HCT116 (cell line): ENCODE measurements at regions not wholly inside any gene's neighbourhood (a gene's known extent, or its start where the extent isn't known, plus 50 kb on each side); places are given as distances from the start of the nearest gene placed in this dataset.

ENCODE experiments used
- ATAC-seq: fragments of 200-7000 bp; cut with Tn5 transposase; 2 replicates; pipeline ENCODE4 v1.9.1; 2020; ENCODE audit warnings: mild to moderate bottlenecking, moderate library complexity
- BruUV-seq: library from RNA; stranded (reverse); fragments of 400-500 nt; replicated peaks from 2 replicates; lab custom pipeline; 2021; lab: Mats Ljungman, UMichigan
- CTCF ChIA-PET: fragments of 300-600 bp; sonication (Branson Sonifier 250); formaldehyde crosslinking; loops from one replicate; lab custom pipeline; 2021; ENCODE audit warnings: antibody characterized with exemption; lab: Charles Lee
- POLR2A ChIA-PET: fragments of 300-600, 350-600 bp; sonication (Branson Sonifier 250); formaldehyde crosslinking; loops from one replicate; lab custom pipeline; 2021; ENCODE audit warnings: antibody characterized with exemption; lab: Charles Lee
- RAD21 ChIA-PET, 2 experiments: fragments of 300-600 bp; sonication (Branson Sonifier 250); formaldehyde crosslinking; loops; one replicate each; lab custom pipeline; 2023; ENCODE audit warnings: low total read pairs in 2 of 2; ENCODE audit not compliant: uncharacterized antibody in 2 of 2, unreplicated experiment in 2 of 2, low non-redundant PET in 1 of 2; lab: Charles Lee
- DNase-seq: peaks from one replicate; pipeline ENCODE4 v3.0.0-alpha.2; 2010; ENCODE audit warnings: low read depth, low spot score
- H2AFZ ChIP-seq: fragments of 200-600 bp; shearing (Covaris generic), sonication (generic); 2 replicates; pipeline ENCODE4 v1.6.1; 2017; ENCODE audit warnings: low read depth, mixed run types, mixed read lengths, antibody characterized with exemption, low read length; ENCODE audit not compliant: poor library complexity, severe bottlenecking
- H3K27ac ChIP-seq: 2 replicates; pipeline ENCODE4 v1.5.1; 2012; ENCODE audit warnings: low read depth, low read length
- H3K27me3 ChIP-seq: fragments of 200-600 bp; sonication (generic); 2 replicates; pipeline ENCODE4 v1.6.1; 2016; ENCODE audit warnings: mixed run types, low read length, mixed read lengths; ENCODE audit not compliant: insufficient read depth
- H3K36me3 ChIP-seq, 2 experiments: fragments of 200-500 bp in 1 of 2; fragments of 200-600 bp in 1 of 2; sonication (Bioruptor generic) in 1 of 2; sonication (generic) in 1 of 2; 2 replicates each; pipeline versions ENCODE4 v1.5.1 to v1.6.1; 2014 to 2016; ENCODE audit warnings: low read length in 2 of 2, inconsistent platforms in 1 of 2, mixed read lengths in 1 of 2, mixed run types in 1 of 2; ENCODE audit not compliant: insufficient read depth in 2 of 2, control insufficient read depth in 1 of 2
- H3K4me1 ChIP-seq, 2 experiments: fragments of 200-600 bp in 1 of 2; sonication (generic) in 1 of 2; 2 replicates each; pipeline versions ENCODE4 v1.5.1 to v1.6.1; 2012 to 2017; ENCODE audit warnings: low read length in 2 of 2, inconsistent platforms in 1 of 2, mild to moderate bottlenecking in 1 of 2, mixed read lengths in 1 of 2, mixed run types in 1 of 2, moderate library complexity in 1 of 2; ENCODE audit not compliant: insufficient read depth in 2 of 2, control insufficient read depth in 1 of 2
- H3K4me2 ChIP-seq: fragments of 200-600 bp; sonication (generic); 2 replicates; pipeline ENCODE4 v1.6.1; 2017; ENCODE audit warnings: mixed run types, low read length, mixed read lengths
- H3K4me3 ChIP-seq, 2 experiments: fragments of 200-600 bp in 1 of 2; sonication (generic) in 1 of 2; replicated peaks in 1 of 2; 2 replicates each; pipeline ENCODE4 v1.5.1; 2011 to 2016; ENCODE audit warnings: low read length in 2 of 2, control low read depth in 1 of 2, low read depth in 1 of 2, mild to moderate bottlenecking in 1 of 2, mixed read lengths in 1 of 2, mixed run types in 1 of 2
- H3K79me2 ChIP-seq: fragments of 200-600 bp; sonication (generic); 2 replicates; pipeline ENCODE4 v1.6.1; 2017; ENCODE audit warnings: mild to moderate bottlenecking, mixed run types, low read length, moderate library complexity, mixed read lengths; ENCODE audit not compliant: insufficient read depth
- H3K9ac ChIP-seq: fragments of 200-600 bp; sonication (generic); 2 replicates; pipeline ENCODE4 v1.6.1; 2016; ENCODE audit warnings: low read length, mixed read lengths
- H3K9me2 ChIP-seq: fragments of 200-600 bp; sonication (generic), shearing (Covaris generic); 2 replicates; pipeline ENCODE4 v1.6.1; 2017; ENCODE audit warnings: mixed run types, mild to moderate bottlenecking, moderate library complexity; ENCODE audit not compliant: insufficient read depth
- H3K9me3 ChIP-seq, 2 experiments: fragments of 200-500 bp in 1 of 2; fragments of 200-600 bp in 1 of 2; sonication (Bioruptor generic) in 1 of 2; sonication (generic) in 1 of 2; 2 replicates each; pipeline ENCODE4 v1.6.1; 2014 to 2017; ENCODE audit warnings: low read length in 2 of 2, mixed read lengths in 2 of 2, inconsistent platforms in 1 of 2, low read depth in 1 of 2, mild to moderate bottlenecking in 1 of 2, mixed run types in 1 of 2, moderate library complexity in 1 of 2; ENCODE audit not compliant: control insufficient read depth in 1 of 2, insufficient read depth in 1 of 2
- H4K20me1 ChIP-seq: fragments of 200-600 bp; sonication (generic), shearing (Covaris generic); 2 replicates; pipeline ENCODE4 v1.6.1; 2017; ENCODE audit warnings: mixed run types, mild to moderate bottlenecking, moderate library complexity; ENCODE audit not compliant: insufficient read depth
- EGR1 ChIP-seq: IDR thresholded peaks from 2 replicates; pipeline ENCODE4 v1.6.1; 2012; ENCODE audit warnings: low read depth
- FOSL1 ChIP-seq: IDR thresholded peaks from 2 replicates; pipeline ENCODE4 v1.6.1; 2012; ENCODE audit warnings: low read depth
- JUND ChIP-seq: IDR thresholded peaks from 2 replicates; pipeline ENCODE4 v1.6.1; 2012
- POLR2A ChIP-seq: IDR thresholded peaks from 2 replicates; pipeline ENCODE4 v1.7.0; 2011; ENCODE audit warnings: borderline replicate concordance; ENCODE audit not compliant: insufficient read depth, insufficient read length; ENCODE audit errors: extremely low read depth
- ZNF274 ChIP-seq: fragments of 200-500 bp; sonication (Bioruptor generic); IDR thresholded peaks from 2 replicates; pipeline ENCODE4 v1.6.1; 2014; ENCODE audit warnings: mild to moderate bottlenecking, low read depth, low read length, inconsistent platforms
- intact Hi-C: fragments of 100-400 bp; cut with micrococcal nuclease; formaldehyde crosslinking; loops from 2 replicates; pipeline ENCODE4 v1.10.0; 2022
- TF ChIP-seq, protein P1 (sequence below): IDR thresholded peaks from 2 replicates; pipeline ENCODE4 v1.6.1; 2012
- TF ChIP-seq, protein P2 (sequence below): IDR thresholded peaks from 2 replicates; pipeline ENCODE4 v1.6.1; 2012
- TF ChIP-seq, protein P3 (sequence below), 3 experiments: fragments of 200-600 bp in 1 of 3; sonication (generic) in 1 of 3; IDR thresholded peaks in 2 of 3; conservative IDR thresholded peaks in 1 of 3; 2 replicates each; pipeline ENCODE4 v1.5.1; 2012 to 2017; ENCODE audit warnings: low read depth in 2 of 3, low read length in 2 of 3, antibody characterized with exemption in 1 of 3, borderline replicate concordance in 1 of 3, control low read depth in 1 of 3, mild to moderate bottlenecking in 1 of 3, mixed read lengths in 1 of 3, mixed run types in 1 of 3, moderate library complexity in 1 of 3; ENCODE audit not compliant: insufficient read depth in 1 of 3
- TF ChIP-seq, protein P4 (sequence below): IDR thresholded peaks from 2 replicates; pipeline ENCODE4 v1.6.1; 2012; ENCODE audit warnings: low read depth

DNA sequence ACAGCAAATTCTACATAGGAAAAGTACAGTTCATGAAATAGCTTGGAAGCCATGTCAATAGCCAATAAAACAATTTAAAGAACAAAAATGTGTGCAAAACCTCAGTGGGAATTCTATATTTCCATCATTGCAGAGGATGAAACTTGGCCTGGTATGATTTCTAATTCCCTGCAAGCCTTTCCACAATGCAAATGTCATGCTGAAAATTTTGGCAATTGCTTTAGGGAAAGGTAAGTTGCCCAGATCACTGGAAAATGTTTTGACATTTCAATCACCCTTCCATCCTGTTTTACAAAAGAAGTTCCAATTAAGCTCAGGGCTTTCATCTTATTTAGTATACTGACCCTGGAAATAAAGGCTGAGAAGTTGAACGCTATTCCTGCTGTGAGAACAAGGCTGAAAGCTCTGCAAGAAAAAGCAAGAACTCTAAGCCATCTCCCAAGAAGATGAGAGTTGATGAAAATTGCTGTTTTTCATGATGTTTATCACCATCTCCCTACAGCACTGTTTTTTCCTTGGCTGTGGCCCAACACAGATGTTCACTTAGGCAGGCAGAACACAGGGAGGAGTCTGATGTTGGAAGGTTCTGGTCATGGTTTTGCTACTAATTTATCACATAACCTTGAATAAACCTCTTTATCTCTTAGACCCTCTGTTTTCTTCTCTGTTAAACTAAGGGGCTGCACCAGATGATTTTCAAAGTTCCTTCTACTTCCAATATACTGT lies 263.7 kb downstream of the KCTD12 start (continued):
- TF ChIP-seq, protein P1, sequence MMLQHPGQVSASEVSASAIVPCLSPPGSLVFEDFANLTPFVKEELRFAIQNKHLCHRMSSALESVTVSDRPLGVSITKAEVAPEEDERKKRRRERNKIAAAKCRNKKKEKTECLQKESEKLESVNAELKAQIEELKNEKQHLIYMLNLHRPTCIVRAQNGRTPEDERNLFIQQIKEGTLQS = no peak
- TF ChIP-seq FOSL1 = no peak
- TF ChIP-seq, protein P2, sequence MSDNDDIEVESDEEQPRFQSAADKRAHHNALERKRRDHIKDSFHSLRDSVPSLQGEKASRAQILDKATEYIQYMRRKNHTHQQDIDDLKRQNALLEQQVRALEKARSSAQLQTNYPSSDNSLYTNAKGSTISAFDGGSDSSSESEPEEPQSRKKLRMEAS = no peak

DNA sequence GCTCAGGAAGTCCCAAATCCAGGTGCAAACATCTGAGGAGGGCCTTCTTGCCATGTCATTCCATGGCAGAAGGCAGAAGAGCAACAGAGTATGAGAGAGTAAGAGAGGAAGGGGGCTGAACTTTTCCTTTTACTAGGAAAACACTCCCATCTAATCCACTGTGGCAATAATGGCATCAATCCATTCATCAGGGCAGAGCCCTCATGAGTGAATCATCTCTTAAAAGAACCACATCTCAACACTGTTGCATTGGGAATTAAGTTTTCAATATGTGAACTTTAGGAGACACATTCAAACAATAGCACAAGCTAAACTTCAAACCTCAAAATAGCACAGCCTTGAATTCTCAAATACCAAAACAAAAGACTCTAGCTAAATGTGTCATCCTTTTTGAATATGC lies 264.5 kb downstream of the KCTD12 start:
- intact Hi-C loops = no loop called here
- no peak overlapping the region for H3K4me2 ChIP-seq
- H4K20me1 ChIP-seq = no peaks in the 10 kb centered on the region
- RAD21 ChIA-PET = no interaction called here
- no peak overlapping the region for H3K27ac ChIP-seq
- no peaks in the 10 kb centered on the region for H3K4me1 ChIP-seq
- H3K79me2 ChIP-seq = no peaks in the 10 kb centered on the region
- no peak overlapping the region for H2AFZ ChIP-seq
- H3K9ac ChIP-seq = no peak overlapping the region
- no peaks in the 10 kb centered on the region for H3K9me3 ChIP-seq
- POLR2A ChIA-PET = no interaction called here
- CTCF ChIA-PET = no interaction called here
- H3K4me3 ChIP-seq = no peak overlapping the region
- ATAC-seq (no peak), DNase-seq (no peak)
- TF ChIP-seq, protein P3, sequence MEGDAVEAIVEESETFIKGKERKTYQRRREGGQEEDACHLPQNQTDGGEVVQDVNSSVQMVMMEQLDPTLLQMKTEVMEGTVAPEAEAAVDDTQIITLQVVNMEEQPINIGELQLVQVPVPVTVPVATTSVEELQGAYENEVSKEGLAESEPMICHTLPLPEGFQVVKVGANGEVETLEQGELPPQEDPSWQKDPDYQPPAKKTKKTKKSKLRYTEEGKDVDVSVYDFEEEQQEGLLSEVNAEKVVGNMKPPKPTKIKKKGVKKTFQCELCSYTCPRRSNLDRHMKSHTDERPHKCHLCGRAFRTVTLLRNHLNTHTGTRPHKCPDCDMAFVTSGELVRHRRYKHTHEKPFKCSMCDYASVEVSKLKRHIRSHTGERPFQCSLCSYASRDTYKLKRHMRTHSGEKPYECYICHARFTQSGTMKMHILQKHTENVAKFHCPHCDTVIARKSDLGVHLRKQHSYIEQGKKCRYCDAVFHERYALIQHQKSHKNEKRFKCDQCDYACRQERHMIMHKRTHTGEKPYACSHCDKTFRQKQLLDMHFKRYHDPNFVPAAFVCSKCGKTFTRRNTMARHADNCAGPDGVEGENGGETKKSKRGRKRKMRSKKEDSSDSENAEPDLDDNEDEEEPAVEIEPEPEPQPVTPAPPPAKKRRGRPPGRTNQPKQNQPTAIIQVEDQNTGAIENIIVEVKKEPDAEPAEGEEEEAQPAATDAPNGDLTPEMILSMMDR (IDR thresholded peaks at IDR 0.05 in 2 of 3, conservative IDR thresholded peaks at IDR 0.05 in 1 of 3; ENCODE audit: borderline replicate concordance in 1 of 3, insufficient read depth in 1 of 3, low read depth in 2 of 3, low read length in 2 of 3) = no peak
- TF ChIP-seq EGR1 (no peak), JUND (no peak), POLR2A (no peak), ZNF274 (no peak)
- TF ChIP-seq, protein P4, sequence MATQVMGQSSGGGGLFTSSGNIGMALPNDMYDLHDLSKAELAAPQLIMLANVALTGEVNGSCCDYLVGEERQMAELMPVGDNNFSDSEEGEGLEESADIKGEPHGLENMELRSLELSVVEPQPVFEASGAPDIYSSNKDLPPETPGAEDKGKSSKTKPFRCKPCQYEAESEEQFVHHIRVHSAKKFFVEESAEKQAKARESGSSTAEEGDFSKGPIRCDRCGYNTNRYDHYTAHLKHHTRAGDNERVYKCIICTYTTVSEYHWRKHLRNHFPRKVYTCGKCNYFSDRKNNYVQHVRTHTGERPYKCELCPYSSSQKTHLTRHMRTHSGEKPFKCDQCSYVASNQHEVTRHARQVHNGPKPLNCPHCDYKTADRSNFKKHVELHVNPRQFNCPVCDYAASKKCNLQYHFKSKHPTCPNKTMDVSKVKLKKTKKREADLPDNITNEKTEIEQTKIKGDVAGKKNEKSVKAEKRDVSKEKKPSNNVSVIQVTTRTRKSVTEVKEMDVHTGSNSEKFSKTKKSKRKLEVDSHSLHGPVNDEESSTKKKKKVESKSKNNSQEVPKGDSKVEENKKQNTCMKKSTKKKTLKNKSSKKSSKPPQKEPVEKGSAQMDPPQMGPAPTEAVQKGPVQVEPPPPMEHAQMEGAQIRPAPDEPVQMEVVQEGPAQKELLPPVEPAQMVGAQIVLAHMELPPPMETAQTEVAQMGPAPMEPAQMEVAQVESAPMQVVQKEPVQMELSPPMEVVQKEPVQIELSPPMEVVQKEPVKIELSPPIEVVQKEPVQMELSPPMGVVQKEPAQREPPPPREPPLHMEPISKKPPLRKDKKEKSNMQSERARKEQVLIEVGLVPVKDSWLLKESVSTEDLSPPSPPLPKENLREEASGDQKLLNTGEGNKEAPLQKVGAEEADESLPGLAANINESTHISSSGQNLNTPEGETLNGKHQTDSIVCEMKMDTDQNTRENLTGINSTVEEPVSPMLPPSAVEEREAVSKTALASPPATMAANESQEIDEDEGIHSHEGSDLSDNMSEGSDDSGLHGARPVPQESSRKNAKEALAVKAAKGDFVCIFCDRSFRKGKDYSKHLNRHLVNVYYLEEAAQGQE = no peak
- TF ChIP-seq, protein P2 = no peak
- TF ChIP-seq, protein P1 = no peak
- H3K36me3 ChIP-seq = no peaks in the 10 kb centered on the region
- no peaks in the 10 kb centered on the region for H3K27me3 ChIP-seq
- BruUV-seq = no TSS peak
- no peaks in the 10 kb centered on the region for H3K9me2 ChIP-seq
